Liver (tissue), 8 donors: ENCODE measurements at regions not wholly inside any gene's neighbourhood (a gene's known extent, or its start where the extent isn't known, plus 50 kb on each side); places are given as distances from the start of the nearest gene placed in this dataset.

ENCODE experiments used
- DNase-seq: peaks from one replicate; pipeline ENCODE4 v3.0.0-alpha.2; 2017; ENCODE audit warnings: low spot score
- H3K27ac ChIP-seq, 2 donors: one replicate each; pipeline ENCODE4 v1.7.0; 2013; ENCODE audit warnings: inconsistent platforms in 2 of 2, low read length in 2 of 2, control low read depth in 1 of 2, low read depth in 1 of 2, mild to moderate bottlenecking in 1 of 2
- H3K27me3 ChIP-seq, 4 donors: one replicate each; pipeline versions ENCODE4 v1.6.1 to v1.7.0; 2013; ENCODE audit warnings: low read length in 3 of 4, inconsistent platforms in 1 of 4, mild to moderate bottlenecking in 1 of 4, moderate library complexity in 1 of 4; ENCODE audit not compliant: control insufficient read depth in 4 of 4, insufficient read depth in 4 of 4
- H3K36me3 ChIP-seq, 4 donors: one replicate each; pipeline versions ENCODE4 v1.6.1 to v1.7.0; 2013; ENCODE audit warnings: low read length in 3 of 4, mild to moderate bottlenecking in 3 of 4, low read depth in 1 of 4, moderate library complexity in 1 of 4; ENCODE audit not compliant: control insufficient read depth in 4 of 4, insufficient read depth in 3 of 4
- H3K4me1 ChIP-seq, 4 donors: one replicate each; pipeline versions ENCODE4 v1.6.1 to v1.7.0; 2013; ENCODE audit warnings: low read length in 3 of 4, mild to moderate bottlenecking in 3 of 4, moderate library complexity in 1 of 4; ENCODE audit not compliant: control insufficient read depth in 4 of 4, insufficient read depth in 4 of 4
- H3K4me3 ChIP-seq, 3 donors: one replicate each; pipeline versions ENCODE4 v1.6.1 to v1.7.0; 2013; ENCODE audit warnings: low read length in 3 of 3, control low read depth in 1 of 3, low read depth in 1 of 3, mild to moderate bottlenecking in 1 of 3
- H3K9ac ChIP-seq, 2 donors: one replicate each; pipeline ENCODE4 v1.7.0; 2013; ENCODE audit warnings: low read length in 2 of 2, mild to moderate bottlenecking in 2 of 2, moderate library complexity in 2 of 2, control low read depth in 1 of 2, low read depth in 1 of 2
- H3K9me3 ChIP-seq, 4 donors: one replicate each; pipeline versions ENCODE4 v1.6.1 to v1.7.0; 2013; ENCODE audit warnings: low read length in 3 of 4; ENCODE audit not compliant: control insufficient read depth in 4 of 4
- CTCF ChIP-seq: fragments of 150-350 bp; IDR thresholded peaks from 2 replicates; pipeline ENCODE4 v1.5.1; 2017; ENCODE audit warnings: improper control_type of control experiment, low read depth, low read length; ENCODE audit not compliant: missing input control
- EGR1 ChIP-seq, 2 donors: IDR thresholded peaks; 2 replicates each; pipeline ENCODE4 v1.6.1; 2016 to 2018; ENCODE audit warnings: antibody characterized with exemption in 2 of 2, low read depth in 2 of 2
- FOXA1 ChIP-seq: IDR thresholded peaks from 2 replicates; pipeline ENCODE4 v1.6.1; 2016; ENCODE audit warnings: antibody characterized with exemption
- FOXA2 ChIP-seq: IDR thresholded peaks from 2 replicates; pipeline ENCODE4 v1.6.1; 2016; ENCODE audit warnings: antibody characterized with exemption
- GABPA ChIP-seq, 2 donors: IDR thresholded peaks in 1 of 2; conservative IDR thresholded peaks in 1 of 2; 2 replicates each; pipeline ENCODE4 v1.6.1; 2016; ENCODE audit warnings: antibody characterized with exemption in 2 of 2, mild to moderate bottlenecking in 1 of 2, moderate library complexity in 1 of 2
- HNF4A ChIP-seq, 2 donors: conservative IDR thresholded peaks; 2 replicates each; pipeline ENCODE4 v1.6.1; 2016; ENCODE audit warnings: antibody characterized with exemption in 2 of 2, mild to moderate bottlenecking in 2 of 2
- HNF4G ChIP-seq: IDR thresholded peaks from 2 replicates; pipeline ENCODE4 v1.6.1; 2016; ENCODE audit warnings: antibody characterized with exemption
- JUND ChIP-seq, 2 donors: IDR thresholded peaks; 2 replicates each; pipeline ENCODE4 v1.6.1; 2016; ENCODE audit warnings: antibody characterized with exemption in 2 of 2
- MAX ChIP-seq: IDR thresholded peaks from 2 replicates; pipeline ENCODE4 v1.6.1; 2016; ENCODE audit warnings: antibody characterized with exemption
- NR2F2 ChIP-seq: IDR thresholded peaks from 2 replicates; pipeline ENCODE4 v1.6.1; 2016; ENCODE audit warnings: antibody characterized with exemption
- RAD21 ChIP-seq, 2 donors: IDR thresholded peaks; 2 replicates each; pipeline ENCODE4 v1.6.1; 2016; ENCODE audit warnings: antibody characterized with exemption in 2 of 2, mild to moderate bottlenecking in 2 of 2
- REST ChIP-seq: IDR thresholded peaks from 2 replicates; pipeline ENCODE4 v1.6.1; 2016; ENCODE audit warnings: antibody characterized with exemption, mild to moderate bottlenecking
- RXRA ChIP-seq, 2 donors: IDR thresholded peaks; 2 replicates each; pipeline ENCODE4 v1.6.1; 2017 to 2018; ENCODE audit warnings: antibody characterized with exemption in 2 of 2, mild to moderate bottlenecking in 1 of 2
- SP1 ChIP-seq: IDR thresholded peaks from 2 replicates; pipeline ENCODE4 v1.6.1; 2018; ENCODE audit warnings: antibody characterized with exemption, mild to moderate bottlenecking
- TAF1 ChIP-seq: conservative IDR thresholded peaks from 2 replicates; pipeline ENCODE4 v1.6.1; 2016; ENCODE audit warnings: antibody characterized with exemption, mild to moderate bottlenecking
- YY1 ChIP-seq: IDR thresholded peaks from 2 replicates; pipeline ENCODE4 v1.6.1; 2016; ENCODE audit warnings: antibody characterized with exemption, mild to moderate bottlenecking
- ZBTB33 ChIP-seq: IDR thresholded peaks from 2 replicates; pipeline ENCODE4 v1.6.1; 2016; ENCODE audit warnings: antibody characterized with exemption
- WGBS: extraction: QIAGEN DNeasy Blood & Tissue Kit; methylation state at CpG from one replicate; pipeline ENCODE4 v1.1.7; 2013; 5-methylcytosine and 5-hydroxymethylcytosine counted together
- TF ChIP-seq, protein P1 (sequence below): IDR thresholded peaks from 2 replicates; pipeline ENCODE4 v1.6.1; 2016; ENCODE audit warnings: antibody characterized with exemption
- donor health status: healthy.
- donor health status: healthy.
- donor health status: healthy.
- donor health status: healthy.
- donor health status: healthy.

DNA sequence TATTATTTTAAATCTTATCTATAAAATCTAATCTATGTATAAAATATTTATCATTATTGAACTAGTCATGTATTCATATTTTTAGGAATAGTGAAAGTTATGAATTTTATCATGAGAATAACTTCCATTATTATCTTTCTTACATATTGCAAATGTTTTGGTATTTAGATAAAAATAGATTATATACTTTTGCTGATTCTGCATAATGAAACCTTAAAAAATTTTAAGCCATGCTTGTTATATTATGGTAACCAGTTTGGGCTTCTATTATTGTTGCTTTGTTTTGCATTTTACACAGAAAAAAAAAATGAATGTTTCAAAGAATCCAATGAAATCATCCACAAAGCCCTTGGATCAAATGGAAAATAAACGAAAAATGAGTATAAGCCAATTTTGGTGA lies 772.5 kb downstream of the NR2F1-AS1 start:
- Histone ChIP-seq H3K27ac (no peak overlapping the region), H3K4me3 (no peak overlapping the region), H3K36me3 (no peaks in the 10 kb centered on the region), H3K4me1 (no peaks in the 10 kb centered on the region), H3K9me3 (no peaks in the 10 kb centered on the region), H3K9ac (no peak overlapping the region), H3K27me3 (no peaks in the 10 kb centered on the region)
- TF ChIP-seq EGR1 (IDR thresholded peaks at IDR 0.05; ENCODE audit: low read depth in 2 of 2) (no peak), ZBTB33 (no peak), HNF4G (no peak), CTCF (no peak), FOXA1 (no peak), GABPA (IDR thresholded peaks at IDR 0.05 in 1 of 2, conservative IDR thresholded peaks at IDR 0.05 in 1 of 2) (no peak)
- WGBS: 80% methylated on average over 1 of the region's 1 CpG
- DNase-seq: no peak

- no peaks in the 10 kb centered on the region for H3K4me1 ChIP-seq
- no peak for TF ChIP-seq NR2F2
- TF ChIP-seq GABPA (IDR thresholded peaks at IDR 0.05 in 1 of 2, conservative IDR thresholded peaks at IDR 0.05 in 1 of 2): no peak
- TF ChIP-seq TAF1: no peak
- no peak for TF ChIP-seq HNF4G
- TF ChIP-seq FOXA2: no peak
- TF ChIP-seq REST: no peak
- TF ChIP-seq RAD21 (IDR thresholded peaks at IDR 0.05): no peak
- TF ChIP-seq HNF4A (conservative IDR thresholded peaks at IDR 0.05): no peak
- no peak for TF ChIP-seq YY1
- TF ChIP-seq SP1: no peak
- TF ChIP-seq EGR1 (IDR thresholded peaks at IDR 0.05; ENCODE audit: low read depth in 2 of 2): no peak
- TF ChIP-seq MAX: no peak
- TF ChIP-seq, protein P1, sequence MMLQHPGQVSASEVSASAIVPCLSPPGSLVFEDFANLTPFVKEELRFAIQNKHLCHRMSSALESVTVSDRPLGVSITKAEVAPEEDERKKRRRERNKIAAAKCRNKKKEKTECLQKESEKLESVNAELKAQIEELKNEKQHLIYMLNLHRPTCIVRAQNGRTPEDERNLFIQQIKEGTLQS: no peak
- TF ChIP-seq RXRA (IDR thresholded peaks at IDR 0.05): no peak
- TF ChIP-seq FOXA1: no peak
- no peak for TF ChIP-seq JUND (IDR thresholded peaks at IDR 0.05)
- TF ChIP-seq CTCF: no peak
- 81% methylated on average over 4 of the region's 4 CpGs for WGBS
Observed at GRCh38 chr5:92807085-92807484, 773.9 kb downstream of the NR2F1-AS1 start.

More at GRCh38 chr5:92807085-92807484, 773.9 kb downstream of the NR2F1-AS1 start:
- Histone ChIP-seq H3K9ac (no peak overlapping the region), H3K36me3 (no peaks in the 10 kb centered on the region), H3K9me3 (no peaks in the 10 kb centered on the region), H3K27ac (no peak overlapping the region), H3K27me3 (no peaks in the 10 kb centered on the region), H3K4me3 (no peak overlapping the region)
- no peak for DNase-seq
